Right ventricle myocardium superior (tissue), 1 donor: ENCODE measurements at regions not wholly inside any gene's neighbourhood (a gene's known extent, or its start where the extent isn't known, plus 50 kb on each side); places are given as distances from the start of the nearest gene placed in this dataset.

Experiments
- ATAC-seq: fragments of 200-7000 bp; cut with Tn5 transposase; one replicate; pipeline ENCODE4 v1.9.1; 2020; ENCODE audit warnings: mild to moderate bottlenecking; ENCODE audit not compliant: poor library complexity
- DNase-seq: peaks from one replicate; pipeline ENCODE4 v3.0.0-alpha.2; 2020
- intact Hi-C: fragments of 100-400 bp; cut with DNase I; formaldehyde crosslinking; loops from one replicate; pipeline ENCODE4 v1.11.2; 2022
- donor health status: DM: no; HTN: yes; CAD: no; lungs with severe emphysema.

- DNase-seq (no peak), ATAC-seq (no peak)
- intact Hi-C loops, result no loop called here
These were observed 258.4 kb downstream of the C16orf95 start for GRCh38 chr16:87058728-87059250.

- DNase-seq, result no peak
- peak; percentile 21 for ATAC-seq
These were observed 256.9 kb downstream of the C16orf95 start for GRCh38 chr16:87060034-87060986.

GRCh38 chr16:87061243-87061920, 255.8 kb downstream of the C16orf95 start:
- no peak for DNase-seq
- intact Hi-C loops, result no loop called here
- ATAC-seq, result no peak

More at GRCh38 chr16:87060034-87060986, 256.9 kb downstream of the C16orf95 start:
- intact Hi-C loops, result no loop called here

- intact Hi-C loops, result loop anchor here (1.0 kb wide), 1 partner anchor 500 kb away; no protein-coding TSS in a partner anchor
- DNase-seq, result peak; percentile 81
- ATAC-seq, result peak; percentile 97
These were observed 254.4 kb downstream of the C16orf95 start for GRCh38 chr16:87062569-87063442.

GRCh38 chr16:87063543-87063942, 253.6 kb downstream of the C16orf95 start:
- DNase-seq (no peak), ATAC-seq (no peak)
- intact Hi-C loops, result no loop called here

GRCh38 chr16:87064731-87065445, 252.3 kb downstream of the C16orf95 start:
- DNase-seq (no peak), ATAC-seq (no peak)
- intact Hi-C loops, result loop anchor here (5.0 kb wide), 1 partner anchor 212 kb away; no protein-coding TSS in a partner anchor

GRCh38 chr16:87065446-87066132, 251.6 kb downstream of the C16orf95 start:
- no peak for ATAC-seq
- intact Hi-C loops, result loop anchor here (5.0 kb wide), 1 partner anchor 212 kb away; no protein-coding TSS in a partner anchor

GRCh38 chr16:87066133-87067002, 250.8 kb downstream of the C16orf95 start:
- ATAC-seq (no peak), DNase-seq (no peak)
- intact Hi-C loops, result loop anchor here (5.0 kb wide), 1 partner anchor 211 kb away; no protein-coding TSS in a partner anchor

More at GRCh38 chr16:87065446-87066132, 251.6 kb downstream of the C16orf95 start:
- no peak for DNase-seq

- DNase-seq, result no peak
- no peak for ATAC-seq
- intact Hi-C loops, result loop anchor here (5.0 kb wide), 1 partner anchor 210 kb away; no protein-coding TSS in a partner anchor
These were observed 250.1 kb downstream of the C16orf95 start for GRCh38 chr16:87067003-87067556.

- intact Hi-C loops, result loop anchor here (5.0 kb wide), 1 partner anchor 209 kb away; no protein-coding TSS in a partner anchor
- no peak for ATAC-seq
- no peak for DNase-seq
These were observed 249.1 kb downstream of the C16orf95 start for GRCh38 chr16:87067836-87068761.

GRCh38 chr16:87068762-87069150, 248.4 kb downstream of the C16orf95 start:
- ATAC-seq (no peak), DNase-seq (no peak)
- intact Hi-C loops, result loop anchor here (5.0 kb wide), 1 partner anchor 209 kb away; no protein-coding TSS in a partner anchor

GRCh38 chr16:87070657-87071056, 246.5 kb downstream of the C16orf95 start:
- ATAC-seq (no peak), DNase-seq (no peak)
- intact Hi-C loops, result no loop called here

GRCh38 chr16:87072101-87072500, 245.1 kb downstream of the C16orf95 start:
- no peak for DNase-seq
- intact Hi-C loops, result no loop called here

GRCh38 chr16:87074641-87075318, 242.4 kb downstream of the C16orf95 start:
- intact Hi-C loops, result no loop called here
- DNase-seq (no peak), ATAC-seq (no peak)

More at GRCh38 chr16:87072101-87072500, 245.1 kb downstream of the C16orf95 start:
- ATAC-seq, result no peak
